Smooth muscle cell (in vitro differentiated cells): ENCODE measurements at regions not wholly inside any gene's neighbourhood (a gene's known extent, or its start where the extent isn't known, plus 50 kb on each side); places are given as distances from the start of the nearest gene placed in this dataset.

Experiments
- DNase-seq: peaks from one replicate; lab custom pipeline; 2025; ENCODE audit not compliant: unreplicated experiment; lab: John Stamatoyannopoulos, UW
- H2AFZ ChIP-seq: fragments of 200-600 bp; sonication (generic); 2 replicates; pipeline ENCODE4 v1.6.0; 2016; ENCODE audit warnings: antibody characterized with exemption, low read depth, mild to moderate bottlenecking
- H3F3A ChIP-seq: fragments of 200-600 bp; sonication (generic); 2 replicates; pipeline ENCODE4 v1.6.0; 2017; ENCODE audit warnings: antibody characterized with exemption, low read depth
- H3K27ac ChIP-seq: fragments of 200-600 bp; sonication (generic); 2 replicates; pipeline ENCODE4 v1.5.1; 2016; ENCODE audit warnings: low read depth, mild to moderate bottlenecking
- H3K27me3 ChIP-seq: fragments of 200-600 bp; sonication (generic); 2 replicates; pipeline ENCODE4 v1.6.1; 2016; ENCODE audit warnings: low read depth, mild to moderate bottlenecking
- H3K36me3 ChIP-seq: fragments of 200-600 bp; sonication (generic); 2 replicates; pipeline ENCODE4 v1.5.1; 2016; ENCODE audit warnings: low read depth
- H3K4me1 ChIP-seq: fragments of 200-600 bp; sonication (generic); 2 replicates; pipeline ENCODE4 v1.5.1; 2016; ENCODE audit warnings: low read depth
- H3K4me2 ChIP-seq: fragments of 200-600 bp; sonication (generic); 2 replicates; pipeline ENCODE4 v1.6.0; 2016; ENCODE audit warnings: mild to moderate bottlenecking
- H3K4me3 ChIP-seq: fragments of 200-600 bp; sonication (generic); 2 replicates; pipeline ENCODE4 v1.5.1; 2016; ENCODE audit warnings: mild to moderate bottlenecking
- H3K79me2 ChIP-seq: fragments of 200-600 bp; sonication (generic); 2 replicates; pipeline ENCODE4 v1.6.0; 2016; ENCODE audit warnings: low read depth, mild to moderate bottlenecking
- H3K9ac ChIP-seq: fragments of 200-600 bp; sonication (generic); 2 replicates; pipeline ENCODE4 v1.6.0; 2016; ENCODE audit warnings: low read depth
- H3K9me3 ChIP-seq: fragments of 200-600 bp; sonication (generic); replicated peaks from 2 replicates; pipeline ENCODE4 v1.5.1; 2016; ENCODE audit warnings: low read depth
- H4K20me1 ChIP-seq: fragments of 200-600 bp; sonication (generic); 2 replicates; pipeline ENCODE4 v1.6.0; 2016; ENCODE audit warnings: low read depth
- CTCF ChIP-seq: fragments of 200-600 bp; sonication (generic); IDR thresholded peaks from 2 replicates; pipeline ENCODE4 v1.5.1; 2017; ENCODE audit warnings: borderline replicate concordance, mild to moderate bottlenecking, antibody characterized with exemption; ENCODE audit not compliant: insufficient read depth, poor library complexity, severe bottlenecking
- WGBS: methylation state at CpG from one replicate; pipeline ENCODE4 v1.1.7; 2016; ENCODE audit warnings: low lambda C conversion rate; 5-methylcytosine and 5-hydroxymethylcytosine counted together

- WGBS: 90% methylated on average over 1 of the region's 1 CpG
- Histone ChIP-seq H3K4me2 (no peak overlapping the region), H4K20me1 (no peaks in the 10 kb centered on the region), H3K36me3 (no peaks in the 10 kb centered on the region), H3K9me3 (no peaks in the 10 kb centered on the region), H3K4me3 (no peak overlapping the region), H3K4me1 (no peaks in the 10 kb centered on the region), H3K79me2 (no peaks in the 10 kb centered on the region), H3K27ac (no peak overlapping the region), H3F3A (no peaks in the 10 kb centered on the region), H3K9ac (no peak overlapping the region), H2AFZ (no peak overlapping the region), H3K27me3 (no peaks in the 10 kb centered on the region)
- no peak for TF ChIP-seq CTCF
- no peak for DNase-seq
Observed at GRCh38 chr11:91902312-91902711, 322.3 kb upstream of the FAT3 start.

- no peak for TF ChIP-seq CTCF
- Histone ChIP-seq H3K79me2 (no peaks in the 10 kb centered on the region), H3K4me2 (no peak overlapping the region), H3K4me3 (no peak overlapping the region), H3K9ac (no peak overlapping the region), H2AFZ (no peak overlapping the region), H3F3A (no peaks in the 10 kb centered on the region), H4K20me1 (no peaks in the 10 kb centered on the region), H3K4me1 (no peaks in the 10 kb centered on the region), H3K9me3 (no peaks in the 10 kb centered on the region), H3K27ac (no peak overlapping the region), H3K27me3 (no peaks in the 10 kb centered on the region), H3K36me3 (no peaks in the 10 kb centered on the region)
- no peak for DNase-seq
- WGBS: 56% methylated on average over 1 of the region's 1 CpG
Observed at GRCh38 chr11:91880660-91881059, 344.0 kb upstream of the FAT3 start.

GRCh38 chr11:91876746-91877145, 347.9 kb upstream of the FAT3 start:
- no peak overlapping the region for H3K27ac ChIP-seq
- H3K79me2 ChIP-seq: no peaks in the 10 kb centered on the region
- no peaks in the 10 kb centered on the region for H4K20me1 ChIP-seq
- no peak overlapping the region for H3K9ac ChIP-seq
- no peak overlapping the region for H3K4me3 ChIP-seq
- no peak overlapping the region for H3K4me2 ChIP-seq
- no peaks in the 10 kb centered on the region for H3K4me1 ChIP-seq
- WGBS: 86% methylated on average over 2 of the region's 2 CpGs
- no peak for DNase-seq
- no peak for TF ChIP-seq CTCF
- H3K36me3 ChIP-seq: no peaks in the 10 kb centered on the region
- H3K27me3 ChIP-seq: no peaks in the 10 kb centered on the region
- H3K9me3 ChIP-seq: no peaks in the 10 kb centered on the region
- no peaks in the 10 kb centered on the region for H3F3A ChIP-seq
- no peak overlapping the region for H2AFZ ChIP-seq

GRCh38 chr11:91872243-91872642, 352.4 kb upstream of the FAT3 start:
- TF ChIP-seq CTCF: no peak
- DNase-seq: no peak
- Histone ChIP-seq H3F3A (peaks cover 5% of the 10 kb centered on the region), H3K4me2 (peak overlapping the region; percentile 20), H3K27ac (no peak overlapping the region), H3K27me3 (no peaks in the 10 kb centered on the region), H2AFZ (no peak overlapping the region), H3K9ac (no peak overlapping the region), H3K4me1 (no peaks in the 10 kb centered on the region), H3K36me3 (no peaks in the 10 kb centered on the region), H3K4me3 (no peak overlapping the region), H3K79me2 (no peaks in the 10 kb centered on the region), H3K9me3 (no peaks in the 10 kb centered on the region), H4K20me1 (no peaks in the 10 kb centered on the region)
- WGBS: 11% methylated on average over 5 of the region's 5 CpGs
